ENCODE measurements at regions not wholly inside any gene's neighbourhood (a gene's known extent, or its start where the extent isn't known, plus 50 kb on each side); places are given as distances from the start of the nearest gene placed in this dataset.

DNA sequence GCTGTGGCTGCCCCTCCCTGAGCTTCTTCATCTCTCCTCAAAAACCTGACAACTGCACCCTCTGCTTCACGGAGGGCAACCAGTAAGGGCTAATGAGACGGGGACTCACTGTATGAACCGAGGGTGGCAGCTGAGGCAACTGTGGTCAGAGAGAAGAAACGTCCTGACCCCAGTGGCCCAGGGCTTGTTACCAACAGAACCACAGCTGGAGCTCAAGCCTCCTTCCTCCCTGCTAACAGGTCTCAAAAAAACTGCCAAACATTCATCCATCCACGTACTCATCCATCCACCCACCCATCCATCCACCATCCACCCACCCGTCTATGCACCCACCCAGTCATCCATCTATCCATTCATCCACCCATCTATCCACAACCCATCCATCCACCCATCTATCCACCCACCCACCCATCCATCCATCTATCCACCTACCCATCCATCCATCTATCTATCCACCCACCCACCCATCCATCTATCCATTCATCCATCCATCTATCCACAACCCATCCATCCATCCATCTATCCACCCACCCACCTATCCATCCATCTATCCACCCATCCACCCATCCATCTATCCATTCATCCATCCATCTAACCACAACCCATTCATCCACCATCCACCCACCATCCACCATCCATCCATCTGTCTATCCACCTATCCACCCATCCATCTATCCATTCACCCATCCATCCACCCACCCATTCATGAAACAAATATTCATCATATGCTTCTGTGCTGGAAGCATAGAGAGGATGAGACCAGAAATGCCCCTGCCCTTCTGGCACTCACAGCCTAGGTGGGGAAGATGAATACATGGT lies 111.7 kb downstream of the PDGFA start:
- Mint-ChIP-seq H3K27me3 (ENCODE audit: low read depth) (peaks cover 17% of the 10 kb centered on the region), H3K4me1 (peaks cover 6 to 34% of the 10 kb centered on the region in 2 experiments), H3K9me3 (no peaks in the 10 kb centered on the region; a peak in 1 of 5 replicates), H3K27ac (peak overlapping the region in 1 of 3 experiments; percentile 52; a peak in 1 of 7 replicates), H3K4me3 (no peak overlapping the region), H3K36me3 (ENCODE audit: insufficient read depth in 1 of 3, low read depth in 3 of 3) (no peaks in the 10 kb centered on the region; a peak in 1 of 7 replicates)
- Histone ChIP-seq H3K79me2 (ENCODE audit: insufficient read depth, low read length) (no peaks in the 10 kb centered on the region), H3K18ac (ENCODE audit: insufficient read length, low read depth, low read length) (no peak overlapping the region), H2BK5ac (ENCODE audit: insufficient read length, low read length) (no peak overlapping the region), H4K91ac (ENCODE audit: insufficient read length, low read depth, low read length) (no peak overlapping the region), H2BK120ac (ENCODE audit: low read depth, low read length, poor library complexity, severe bottlenecking) (no peak overlapping the region), H3K79me1 (ENCODE audit: insufficient read depth, low read depth, low read length, poor library complexity, severe bottlenecking) (no peaks in the 10 kb centered on the region), H3K9me3 (ENCODE audit: control insufficient read depth, low read depth, low read length) (no peaks in the 10 kb centered on the region), H3K14ac (ENCODE audit: insufficient read depth, low read length) (no peak overlapping the region), H3K27ac (ENCODE audit: insufficient read length, low read depth, low read length) (no peak overlapping the region), H4K5ac (ENCODE audit: insufficient read length, low read depth, low read length) (no peak overlapping the region), H3K4ac (ENCODE audit: low read depth, low read length) (no peak overlapping the region), H3K23me2 (ENCODE audit: insufficient read length, low read depth, low read length, poor library complexity, severe bottlenecking) (no peaks in the 10 kb centered on the region), H2BK15ac (ENCODE audit: low read depth, low read length) (no peak overlapping the region), H3T11ph (ENCODE audit: low read length) (no peak overlapping the region), H3K4me2 (ENCODE audit: insufficient read depth, insufficient read length, low read length) (no peak overlapping the region), H4K20me1 (ENCODE audit: control insufficient read depth, insufficient read depth, insufficient read length) (no peaks in the 10 kb centered on the region), H3K4me1 (ENCODE audit: insufficient read depth, low read length) (no peaks in the 10 kb centered on the region; the same call in 1 of the 2 replicates), H3K23ac (ENCODE audit: insufficient read length, low read depth, low read length) (no peak overlapping the region), H3K27me3 (ENCODE audit: insufficient read depth, low read length) (no peaks in the 10 kb centered on the region), H3K9ac (ENCODE audit: extremely low read depth, insufficient read length, low read length) (no peak overlapping the region), H2BK12ac (ENCODE audit: insufficient read length, low read depth, low read length) (no peak overlapping the region), H3K56ac (ENCODE audit: insufficient read length, low read depth, low read length) (no peak overlapping the region), H2BK20ac (ENCODE audit: low read depth, low read length, poor library complexity, severe bottlenecking) (no peak overlapping the region), H2AFZ (ENCODE audit: low read length) (no peak overlapping the region), H2AK5ac (ENCODE audit: insufficient read length, low read length) (no peak overlapping the region), H4K8ac (replicated peaks; ENCODE audit: insufficient read length, low read depth, low read length) (no peak overlapping the region)
- WGBS (ENCODE audit: extremely low coverage, insufficient read length, low lambda C conversion rate) = no CpG with 5 or more reads among the region's 6 CpGs
- no peak for DNase-seq
- TF ChIP-seq CTCF (conservative IDR thresholded peaks at IDR 0.05) = no peak
